ENCODE measurements at regions not wholly inside any gene's neighbourhood (a gene's known extent, or its start where the extent isn't known, plus 50 kb on each side); places are given as distances from the start of the nearest gene placed in this dataset.

DNA sequence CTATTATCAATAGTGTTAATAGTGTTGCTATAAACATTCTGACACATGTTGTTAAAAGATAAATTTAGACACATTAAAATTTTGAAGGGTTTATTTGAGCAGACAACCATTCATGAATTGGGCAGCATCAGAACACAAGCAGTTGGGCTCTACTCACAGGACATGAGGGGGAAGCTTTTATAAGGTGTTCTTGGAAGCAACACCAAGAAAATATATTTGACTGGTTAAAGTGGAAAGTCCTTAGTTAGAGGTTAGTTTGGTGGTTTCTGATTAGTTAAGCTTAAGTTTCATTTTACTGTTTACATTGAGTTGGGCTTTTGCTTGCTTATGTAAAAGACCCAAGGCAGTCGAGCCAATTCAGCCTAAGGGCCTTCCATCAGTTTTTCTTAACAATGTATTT lies 220.7 kb downstream of the CD47 start:
- TF ChIP-seq EP300 (conservative IDR thresholded peaks at IDR 0.05; ENCODE audit: poor library complexity, severe bottlenecking) = no peak
- TF ChIP-seq, protein P1, sequence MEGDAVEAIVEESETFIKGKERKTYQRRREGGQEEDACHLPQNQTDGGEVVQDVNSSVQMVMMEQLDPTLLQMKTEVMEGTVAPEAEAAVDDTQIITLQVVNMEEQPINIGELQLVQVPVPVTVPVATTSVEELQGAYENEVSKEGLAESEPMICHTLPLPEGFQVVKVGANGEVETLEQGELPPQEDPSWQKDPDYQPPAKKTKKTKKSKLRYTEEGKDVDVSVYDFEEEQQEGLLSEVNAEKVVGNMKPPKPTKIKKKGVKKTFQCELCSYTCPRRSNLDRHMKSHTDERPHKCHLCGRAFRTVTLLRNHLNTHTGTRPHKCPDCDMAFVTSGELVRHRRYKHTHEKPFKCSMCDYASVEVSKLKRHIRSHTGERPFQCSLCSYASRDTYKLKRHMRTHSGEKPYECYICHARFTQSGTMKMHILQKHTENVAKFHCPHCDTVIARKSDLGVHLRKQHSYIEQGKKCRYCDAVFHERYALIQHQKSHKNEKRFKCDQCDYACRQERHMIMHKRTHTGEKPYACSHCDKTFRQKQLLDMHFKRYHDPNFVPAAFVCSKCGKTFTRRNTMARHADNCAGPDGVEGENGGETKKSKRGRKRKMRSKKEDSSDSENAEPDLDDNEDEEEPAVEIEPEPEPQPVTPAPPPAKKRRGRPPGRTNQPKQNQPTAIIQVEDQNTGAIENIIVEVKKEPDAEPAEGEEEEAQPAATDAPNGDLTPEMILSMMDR (IDR thresholded peaks at IDR 0.05; ENCODE audit: poor library complexity, severe bottlenecking) = no peak
